ENCODE measurements at regions not wholly inside any gene's neighbourhood (a gene's known extent, or its start where the extent isn't known, plus 50 kb on each side); places are given as distances from the start of the nearest gene placed in this dataset.
"Not testable (repeated sequence)": the region's sequence is repeated elsewhere in the genome, so short reads cannot be mapped to it uniquely, and the experiment has no call there.

- H3K27ac ChIP-seq (ENCODE audit: low read depth, low read length, poor library complexity, severe bottlenecking); POLR2A ChIA-PET (ENCODE audit: low non-redundant PET); H3K4me1 ChIP-seq (ENCODE audit: insufficient read depth, low read length, poor library complexity, severe bottlenecking); H3K4me3 ChIP-seq (ENCODE audit: low read depth, low read length, poor library complexity, severe bottlenecking); H3K27me3 ChIP-seq (replicated peaks; ENCODE audit: insufficient read depth, low read depth, low read length, poor library complexity); H3K36me3 ChIP-seq (ENCODE audit: insufficient read depth, low read length, poor library complexity, severe bottlenecking); H3K9me3 ChIP-seq (ENCODE audit: low read depth, low read length, poor library complexity, severe bottlenecking); BruUV-seq (replicated peaks); DNase-seq (ENCODE audit: low spot score); CTCF ChIA-PET: not testable (repeated sequence)
- intact Hi-C loops (cut with micrococcal nuclease; ENCODE audit: unreplicated experiment): loop anchor here (10.0 kb wide), 1 partner anchor 177 kb away; no protein-coding TSS in a partner anchor
Measured at GRCh38 chr9:85792057-85792456, 50.3 kb upstream of the AGTPBP1 start.

- H3K27me3 ChIP-seq (replicated peaks; ENCODE audit: insufficient read depth, low read depth, low read length, poor library complexity); H3K27ac ChIP-seq (ENCODE audit: low read depth, low read length, poor library complexity, severe bottlenecking); DNase-seq (ENCODE audit: low spot score); H3K4me1 ChIP-seq (ENCODE audit: insufficient read depth, low read length, poor library complexity, severe bottlenecking); H3K36me3 ChIP-seq (ENCODE audit: insufficient read depth, low read length, poor library complexity, severe bottlenecking); POLR2A ChIA-PET (ENCODE audit: low non-redundant PET); intact Hi-C loops (cut with micrococcal nuclease; ENCODE audit: unreplicated experiment); H3K9me3 ChIP-seq (ENCODE audit: low read depth, low read length, poor library complexity, severe bottlenecking); H3K4me3 ChIP-seq (ENCODE audit: low read depth, low read length, poor library complexity, severe bottlenecking); CTCF ChIA-PET; BruUV-seq (replicated peaks): not testable (repeated sequence)
Measured at GRCh38 chr9:85802978-85803695, 61.4 kb upstream of the AGTPBP1 start.

GRCh38 chr9:85804847-85805133 lies 63.0 kb upstream of the AGTPBP1 start:
- BruUV-seq (replicated peaks); H3K4me1 ChIP-seq (ENCODE audit: insufficient read depth, low read length, poor library complexity, severe bottlenecking); POLR2A ChIA-PET (ENCODE audit: low non-redundant PET); H3K27ac ChIP-seq (ENCODE audit: low read depth, low read length, poor library complexity, severe bottlenecking); DNase-seq (ENCODE audit: low spot score); intact Hi-C loops (cut with micrococcal nuclease; ENCODE audit: unreplicated experiment); H3K9me3 ChIP-seq (ENCODE audit: low read depth, low read length, poor library complexity, severe bottlenecking); CTCF ChIA-PET; H3K27me3 ChIP-seq (replicated peaks; ENCODE audit: insufficient read depth, low read depth, low read length, poor library complexity); H3K36me3 ChIP-seq (ENCODE audit: insufficient read depth, low read length, poor library complexity, severe bottlenecking): not testable (repeated sequence)
- H3K4me3 ChIP-seq (ENCODE audit: low read depth, low read length, poor library complexity, severe bottlenecking): peak overlapping the region; percentile 73

GRCh38 chr9:85805134-85806005 lies 63.6 kb upstream of the AGTPBP1 start:
- H3K36me3 ChIP-seq (ENCODE audit: insufficient read depth, low read length, poor library complexity, severe bottlenecking); BruUV-seq (replicated peaks); H3K27me3 ChIP-seq (replicated peaks; ENCODE audit: insufficient read depth, low read depth, low read length, poor library complexity); CTCF ChIA-PET; H3K9me3 ChIP-seq (ENCODE audit: low read depth, low read length, poor library complexity, severe bottlenecking); POLR2A ChIA-PET (ENCODE audit: low non-redundant PET); H3K4me1 ChIP-seq (ENCODE audit: insufficient read depth, low read length, poor library complexity, severe bottlenecking); intact Hi-C loops (cut with micrococcal nuclease; ENCODE audit: unreplicated experiment): not testable (repeated sequence)
- H3K27ac ChIP-seq (ENCODE audit: low read depth, low read length, poor library complexity, severe bottlenecking): peak overlapping the region; percentile 73
- DNase-seq (ENCODE audit: low spot score): peak; percentile 79
- H3K4me3 ChIP-seq (ENCODE audit: low read depth, low read length, poor library complexity, severe bottlenecking): peak overlapping the region; percentile 73

- H3K4me3 ChIP-seq (ENCODE audit: low read depth, low read length, poor library complexity, severe bottlenecking); H3K27ac ChIP-seq (ENCODE audit: low read depth, low read length, poor library complexity, severe bottlenecking); H3K9me3 ChIP-seq (ENCODE audit: low read depth, low read length, poor library complexity, severe bottlenecking); CTCF ChIA-PET; H3K27me3 ChIP-seq (replicated peaks; ENCODE audit: insufficient read depth, low read depth, low read length, poor library complexity); H3K36me3 ChIP-seq (ENCODE audit: insufficient read depth, low read length, poor library complexity, severe bottlenecking); DNase-seq (ENCODE audit: low spot score); intact Hi-C loops (cut with micrococcal nuclease; ENCODE audit: unreplicated experiment); BruUV-seq (replicated peaks); POLR2A ChIA-PET (ENCODE audit: low non-redundant PET); H3K4me1 ChIP-seq (ENCODE audit: insufficient read depth, low read length, poor library complexity, severe bottlenecking): not testable (repeated sequence)
Measured at GRCh38 chr9:85808329-85808728, 66.6 kb upstream of the AGTPBP1 start.

- H3K9me3 ChIP-seq (ENCODE audit: low read depth, low read length, poor library complexity, severe bottlenecking); H3K27ac ChIP-seq (ENCODE audit: low read depth, low read length, poor library complexity, severe bottlenecking); H3K4me1 ChIP-seq (ENCODE audit: insufficient read depth, low read length, poor library complexity, severe bottlenecking); BruUV-seq (replicated peaks); H3K4me3 ChIP-seq (ENCODE audit: low read depth, low read length, poor library complexity, severe bottlenecking); POLR2A ChIA-PET (ENCODE audit: low non-redundant PET); intact Hi-C loops (cut with micrococcal nuclease; ENCODE audit: unreplicated experiment); DNase-seq (ENCODE audit: low spot score); CTCF ChIA-PET; H3K27me3 ChIP-seq (replicated peaks; ENCODE audit: insufficient read depth, low read depth, low read length, poor library complexity); H3K36me3 ChIP-seq (ENCODE audit: insufficient read depth, low read length, poor library complexity, severe bottlenecking): not testable (repeated sequence)
Measured at GRCh38 chr9:85813388-85813787, 71.6 kb upstream of the AGTPBP1 start.

GRCh38 chr9:85814800-85815199 lies 73.0 kb upstream of the AGTPBP1 start:
- H3K9me3 ChIP-seq (ENCODE audit: low read depth, low read length, poor library complexity, severe bottlenecking); H3K4me3 ChIP-seq (ENCODE audit: low read depth, low read length, poor library complexity, severe bottlenecking); intact Hi-C loops (cut with micrococcal nuclease; ENCODE audit: unreplicated experiment); H3K36me3 ChIP-seq (ENCODE audit: insufficient read depth, low read length, poor library complexity, severe bottlenecking); BruUV-seq (replicated peaks); H3K4me1 ChIP-seq (ENCODE audit: insufficient read depth, low read length, poor library complexity, severe bottlenecking); H3K27ac ChIP-seq (ENCODE audit: low read depth, low read length, poor library complexity, severe bottlenecking); H3K27me3 ChIP-seq (replicated peaks; ENCODE audit: insufficient read depth, low read depth, low read length, poor library complexity); DNase-seq (ENCODE audit: low spot score); POLR2A ChIA-PET (ENCODE audit: low non-redundant PET); CTCF ChIA-PET: not testable (repeated sequence)
